HEK293 (cell line): ENCODE measurements at regions not wholly inside any gene's neighbourhood (a gene's known extent, or its start where the extent isn't known, plus 50 kb on each side); places are given as distances from the start of the nearest gene placed in this dataset.

Source experiments
- CTCF ChIA-PET: fragments of 350-600 bp; formaldehyde crosslinking; extraction: SDS; loops from one replicate; lab custom pipeline; 2021; ENCODE audit warnings: antibody characterized with exemption; lab: Yijun Ruan, JAX
- POLR2A ChIA-PET: fragments of 300-600 bp; formaldehyde crosslinking; extraction: SDS; loops from one replicate; lab custom pipeline; 2020; ENCODE audit warnings: antibody characterized with exemption, inconsistent platforms; lab: Yijun Ruan, JAX
- H3K27ac ChIP-seq: fragments of 200-500 bp; sonication (Bioruptor generic); 2 replicates; pipeline ENCODE4 v1.5.1; 2014; ENCODE audit warnings: low read depth, low read length, control low read depth, inconsistent platforms; ENCODE audit errors: extremely low read depth
- H3K36me3 ChIP-seq, 2 experiments: fragments of 200-500 bp in 1 of 2; sonication (Bioruptor generic) in 1 of 2; 1 replicate in 1 of 2; 2 replicates in 1 of 2; pipeline ENCODE4 v1.5.1; 2014 to 2017; ENCODE audit warnings: inconsistent platforms in 2 of 2, low read length in 2 of 2; ENCODE audit not compliant: control insufficient read depth in 2 of 2, insufficient read depth in 1 of 2
- H3K4me1 ChIP-seq: fragments of 200-500 bp; sonication (Bioruptor generic); 2 replicates; pipeline ENCODE4 v1.5.1; 2014; ENCODE audit warnings: mild to moderate bottlenecking, low read length, inconsistent platforms; ENCODE audit not compliant: control insufficient read depth, insufficient read depth
- H3K4me3 ChIP-seq: 2 replicates; pipeline ENCODE4 v1.5.1; 2011; ENCODE audit warnings: low read depth, mild to moderate bottlenecking, control low read depth, low read length, moderate library complexity
- H3K9me3 ChIP-seq: fragments of 200-500 bp; sonication (Bioruptor generic); 2 replicates; pipeline ENCODE4 v1.5.1; 2014; ENCODE audit warnings: low read depth, low read length, inconsistent platforms; ENCODE audit not compliant: control insufficient read depth, insufficient read depth
- YY1 ChIP-seq: fragments of 450-650 bp; formaldehyde crosslinking; IDR thresholded peaks from 2 replicates; pipeline ENCODE4 v1.5.1; 2018; ENCODE audit warnings: missing biosample characterization, missing genetic modification characterization
- ZBTB20 ChIP-seq: fragments of 450-650 bp; formaldehyde crosslinking; IDR thresholded peaks from 2 replicates; pipeline ENCODE4 v1.5.1; 2016; ENCODE audit warnings: missing biosample characterization, missing genetic modification characterization
- ZBTB7A ChIP-seq: fragments of 450-650 bp; formaldehyde crosslinking; IDR thresholded peaks from 2 replicates; pipeline ENCODE4 v1.5.1; 2016; ENCODE audit warnings: low read depth, missing biosample characterization, missing genetic modification characterization
- ZFHX2 ChIP-seq: fragments of 450-650 bp; formaldehyde crosslinking; conservative IDR thresholded peaks from 2 replicates; pipeline ENCODE4 v1.5.1; 2016; ENCODE audit warnings: missing biosample characterization, missing genetic modification characterization
- ZNF184 ChIP-seq: fragments of 450-650 bp; IDR thresholded peaks from 2 replicates; pipeline ENCODE4 v1.5.1; 2018; ENCODE audit warnings: missing biosample characterization, mild to moderate bottlenecking, missing genetic modification characterization
- ZNF221 ChIP-seq: fragments of 450-650 bp; formaldehyde crosslinking; IDR thresholded peaks from 2 replicates; pipeline ENCODE4 v1.5.1; 2017; ENCODE audit warnings: missing biosample characterization, missing genetic modification characterization, borderline replicate concordance
- ZNF239 ChIP-seq: fragments of 450-650 bp; formaldehyde crosslinking; IDR thresholded peaks from 2 replicates; pipeline ENCODE4 v1.5.1; 2016; ENCODE audit warnings: missing biosample characterization, missing genetic modification characterization
- ZNF354C ChIP-seq: fragments of 450-650 bp; formaldehyde crosslinking; IDR thresholded peaks from 2 replicates; pipeline ENCODE4 v1.5.1; 2016; ENCODE audit warnings: missing biosample characterization, missing genetic modification characterization, low read depth, borderline replicate concordance
- ZNF366 ChIP-seq: fragments of 450-650 bp; formaldehyde crosslinking; conservative IDR thresholded peaks from 2 replicates; pipeline ENCODE4 v1.5.1; 2016; ENCODE audit warnings: missing biosample characterization, missing genetic modification characterization
- ZNF398 ChIP-seq: fragments of 450-650 bp; formaldehyde crosslinking; IDR thresholded peaks from 2 replicates; pipeline ENCODE4 v1.5.1; 2017; ENCODE audit warnings: missing biosample characterization, missing genetic modification characterization
- ZNF416 ChIP-seq: fragments of 450-650 bp; formaldehyde crosslinking; IDR thresholded peaks from 2 replicates; pipeline ENCODE4 v1.5.1; 2016; ENCODE audit warnings: missing biosample characterization, missing genetic modification characterization
- ZNF473 ChIP-seq: fragments of 450-650 bp; formaldehyde crosslinking; IDR thresholded peaks from 2 replicates; pipeline ENCODE4 v1.5.1; 2017; ENCODE audit warnings: missing biosample characterization, missing genetic modification characterization
- ZNF501 ChIP-seq: fragments of 450-650 bp; formaldehyde crosslinking; IDR thresholded peaks from 2 replicates; pipeline ENCODE4 v1.5.1; 2016; ENCODE audit warnings: missing biosample characterization, missing genetic modification characterization
- ZNF518A ChIP-seq: fragments of 450-650 bp; formaldehyde crosslinking; conservative IDR thresholded peaks from 2 replicates; pipeline ENCODE4 v1.5.1; 2016; ENCODE audit warnings: low read depth, missing biosample characterization, missing genetic modification characterization
- ZNF558 ChIP-seq: fragments of 450-650 bp; formaldehyde crosslinking; IDR thresholded peaks from 2 replicates; pipeline ENCODE4 v1.5.1; 2016; ENCODE audit warnings: missing biosample characterization, missing genetic modification characterization
- ZNF777 ChIP-seq: fragments of 450-650 bp; formaldehyde crosslinking; IDR thresholded peaks from 2 replicates; pipeline ENCODE4 v1.5.1; 2017; ENCODE audit warnings: missing biosample characterization, missing genetic modification characterization, borderline replicate concordance
- ZNF792 ChIP-seq: fragments of 450-650 bp; formaldehyde crosslinking; IDR thresholded peaks from 2 replicates; pipeline ENCODE4 v1.5.1; 2016; ENCODE audit warnings: missing biosample characterization, missing genetic modification characterization
- ZSCAN16 ChIP-seq: fragments of 450-650 bp; formaldehyde crosslinking; IDR thresholded peaks from 2 replicates; pipeline ENCODE4 v1.5.1; 2016; ENCODE audit warnings: missing biosample characterization, missing genetic modification characterization

- POLR2A ChIA-PET: no interaction called here
- TF ChIP-seq ZBTB20 (tag by site-specific recombination) (no peak), ZNF501 (no peak), ZNF792 (tag by site-specific recombination) (no peak), ZBTB7A (tag by site-specific recombination) (no peak), ZSCAN16 (tag by site-specific recombination) (no peak), ZNF354C (tag by site-specific recombination) (no peak), ZNF416 (tag by site-specific recombination) (no peak), ZNF473 (tag by site-specific recombination) (no peak), ZNF221 (no peak), ZNF239 (tag by site-specific recombination) (no peak), ZNF366 (tag by site-specific recombination) (no peak), ZFHX2 (tag by site-specific recombination) (no peak), ZNF184 (tag by site-specific recombination) (no peak), YY1 (tag by site-specific recombination) (no peak)
- TF ChIP-seq, all 188 proteins: peak for 0
- Histone ChIP-seq H3K36me3 (no peaks in the 10 kb centered on the region), H3K27ac (no peak overlapping the region), H3K4me3 (no peak overlapping the region), H3K4me1 (no peaks in the 10 kb centered on the region), H3K9me3 (no peaks in the 10 kb centered on the region)
- CTCF ChIA-PET: no interaction called here
Measured at GRCh38 chr1:195332102-195332501, 1276.1 kb downstream of the KCNT2 start.

- CTCF ChIA-PET: no interaction called here
- Histone ChIP-seq H3K27ac (no peak overlapping the region), H3K4me3 (no peak overlapping the region), H3K9me3 (no peaks in the 10 kb centered on the region), H3K4me1 (no peaks in the 10 kb centered on the region), H3K36me3 (no peaks in the 10 kb centered on the region)
- TF ChIP-seq ZNF518A (tag by site-specific recombination) (no peak), ZNF777 (tag by site-specific recombination) (no peak), ZNF558 (no peak), ZNF398 (tag by site-specific recombination) (no peak)
- POLR2A ChIA-PET: no interaction called here
Measured at GRCh38 chr1:195328681-195329080, 1279.6 kb downstream of the KCNT2 start.
